HG03175 (cell line): ENCODE measurements at regions not wholly inside any gene's neighbourhood (a gene's known extent, or its start where the extent isn't known, plus 50 kb on each side); places are given as distances from the start of the nearest gene placed in this dataset.

Experiments
- ATAC-seq: cut with Tn5 transposase; IDR thresholded peaks from one replicate; pipeline ENCODE4 v1.9.1; 2021; ENCODE audit warnings: mild to moderate bottlenecking, moderate library complexity; ENCODE audit not compliant: unreplicated experiment

- ATAC-seq: no peak
These were observed 133.9 kb upstream of the PFN2 start for GRCh38 chr3:150104564-150104963.

DNA sequence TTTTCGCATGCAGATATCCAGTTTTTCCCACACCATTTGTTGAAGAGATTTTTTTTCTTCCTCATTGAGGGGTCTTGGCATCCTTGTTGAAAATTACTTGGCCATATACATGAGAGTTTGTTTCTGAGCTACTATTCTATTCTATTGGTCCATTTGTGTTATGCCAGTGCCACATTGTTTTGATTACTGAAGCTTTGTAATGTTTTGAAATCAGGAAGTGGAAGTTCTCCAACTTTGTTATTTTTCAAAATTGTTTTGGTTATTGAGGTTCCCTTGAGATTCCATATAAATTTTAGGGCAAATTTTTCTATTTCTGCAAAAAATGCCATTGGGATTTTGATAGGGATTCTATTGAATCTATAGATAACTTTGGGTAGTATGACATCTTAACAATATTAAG lies 130.3 kb upstream of the PFN2 start:
- ATAC-seq: no peak

- ATAC-seq: no peak
These were observed 127.9 kb upstream of the PFN2 start for GRCh38 chr3:150098621-150099020.

DNA sequence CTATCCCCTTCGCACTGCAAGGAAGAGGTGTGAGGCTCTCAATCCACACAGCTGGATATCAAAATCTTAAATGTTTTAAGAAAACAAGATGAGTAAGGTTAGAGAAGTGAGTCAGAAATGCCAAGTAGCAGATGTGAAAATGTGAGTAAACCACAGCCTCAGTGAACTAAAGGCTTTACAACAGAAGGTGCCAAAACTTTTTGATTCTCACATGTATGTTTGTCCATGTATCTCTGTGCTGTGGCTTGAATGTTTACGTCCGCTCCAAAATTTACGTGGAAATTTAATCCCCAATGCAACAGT lies 126.8 kb upstream of the PFN2 start:
- ATAC-seq: no peak

DNA sequence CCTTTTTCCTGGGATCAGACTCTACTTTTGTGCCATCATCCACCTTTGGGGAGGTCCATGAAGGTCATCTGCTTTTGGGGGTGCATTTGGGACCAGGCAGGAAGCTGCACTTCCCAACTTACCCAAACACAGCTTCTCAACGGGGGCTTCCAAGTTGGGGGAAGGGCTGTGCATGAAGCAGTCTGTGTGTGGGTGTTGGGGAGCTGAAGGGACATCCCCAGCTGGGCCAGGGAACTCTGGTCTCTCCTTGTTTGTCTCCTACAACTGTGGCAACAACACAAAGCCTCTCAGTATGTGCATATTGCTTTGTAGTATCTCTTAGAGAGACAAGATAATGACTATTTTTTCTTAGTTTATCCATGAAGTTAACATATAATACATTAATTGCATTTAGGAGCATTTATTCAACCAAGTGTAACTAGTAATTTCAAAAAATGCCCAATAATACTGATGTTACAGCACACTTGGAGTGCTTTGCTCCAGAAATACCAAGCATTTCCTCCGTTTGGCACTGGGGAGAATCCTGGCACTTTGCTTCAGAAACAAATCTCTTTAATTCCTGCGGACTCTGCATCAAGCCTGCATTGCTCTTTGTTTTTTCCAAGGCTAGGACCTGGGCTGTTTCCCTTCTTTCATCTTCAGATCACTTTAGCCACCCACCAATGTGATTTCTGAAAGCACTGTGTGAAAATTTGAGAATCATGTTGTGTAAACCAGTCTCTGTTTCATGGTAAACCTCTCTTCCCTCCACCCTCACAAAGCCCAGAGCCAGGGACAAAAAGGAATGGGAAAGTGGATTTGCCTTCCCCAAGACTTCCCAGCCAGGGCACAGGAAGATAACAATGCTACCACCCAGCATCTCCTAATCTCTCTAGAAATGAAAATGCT lies 126.2 kb upstream of the PFN2 start:
- no peak for ATAC-seq

- no peak for ATAC-seq
These were observed 123.6 kb upstream of the PFN2 start for GRCh38 chr3:150094150-150094933.

DNA sequence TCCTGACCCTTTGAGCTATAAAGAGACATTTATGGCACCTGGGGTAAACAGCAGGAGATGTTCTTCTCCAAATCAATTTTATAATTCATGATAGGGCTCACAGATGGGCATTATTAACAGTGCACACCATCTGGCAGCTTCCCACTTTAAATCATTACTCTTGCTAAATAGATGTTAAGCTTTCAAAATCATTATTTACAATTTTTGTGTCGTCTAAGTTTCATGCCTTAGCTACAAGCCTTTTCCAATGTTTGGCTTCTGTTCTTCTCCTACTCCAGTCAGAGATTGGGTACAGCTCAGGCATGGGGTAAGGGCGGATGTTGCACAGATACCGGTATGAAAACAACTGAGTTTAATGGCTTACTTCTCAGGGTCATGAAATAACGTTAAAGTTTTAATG lies 120.9 kb upstream of the PFN2 start:
- ATAC-seq: no peak

DNA sequence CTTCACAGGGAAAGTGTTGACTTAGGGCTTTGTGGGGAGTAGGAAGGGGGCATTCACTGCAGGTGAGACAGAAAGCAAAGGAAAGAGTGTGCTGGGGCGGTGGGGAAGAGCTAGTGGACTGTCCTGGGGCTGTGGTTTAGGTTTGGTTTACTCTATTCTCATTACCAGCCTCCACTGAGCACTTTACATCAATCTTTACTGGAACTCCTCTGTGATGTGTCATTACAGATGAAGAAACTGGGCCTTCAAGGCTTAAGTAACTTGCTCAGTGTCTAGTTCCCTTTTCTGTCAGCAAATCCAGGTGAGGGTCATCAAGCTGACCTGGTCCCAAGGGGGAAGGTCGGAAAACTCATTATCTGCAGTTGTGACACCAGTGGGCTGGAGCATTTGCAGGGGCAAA lies 120.2 kb upstream of the PFN2 start:
- ATAC-seq: no peak

DNA sequence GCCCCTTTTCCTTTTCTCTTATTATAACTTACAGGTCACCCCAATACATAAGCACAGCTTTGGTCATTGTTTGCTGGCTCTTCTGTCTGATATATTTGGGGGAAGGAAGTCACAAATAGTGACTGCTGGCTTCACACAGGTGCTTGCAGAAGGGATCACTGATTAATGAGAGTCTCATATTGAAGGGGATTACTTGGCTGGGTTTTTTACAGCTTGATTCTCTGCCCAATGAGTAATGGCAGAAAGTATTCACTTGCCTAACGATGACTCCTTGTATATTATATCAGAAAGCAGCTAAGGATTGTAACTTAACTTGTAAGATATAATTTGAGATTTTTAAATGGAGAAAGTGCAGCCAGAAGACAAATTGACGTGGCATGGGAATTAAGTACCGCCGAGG lies 119.3 kb upstream of the PFN2 start:
- no peak for ATAC-seq

DNA sequence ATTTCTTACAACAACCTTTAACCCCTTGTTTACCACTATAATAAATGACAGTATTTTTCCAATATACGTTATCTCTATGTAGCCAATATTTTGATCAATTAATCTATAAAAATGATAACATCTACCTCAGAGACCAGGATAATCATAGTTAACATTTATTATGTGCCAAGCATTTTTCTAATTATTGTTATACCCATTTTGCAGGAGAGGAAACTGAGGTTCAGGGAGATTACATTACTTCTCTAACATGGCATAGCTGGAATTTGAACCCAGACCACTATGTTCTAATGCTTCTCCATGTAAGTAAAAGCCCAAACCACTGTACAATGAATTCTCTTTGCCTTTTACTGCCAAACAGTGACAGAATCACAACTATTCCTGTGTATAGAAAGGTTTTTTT lies 113.4 kb upstream of the PFN2 start:
- ATAC-seq: no peak

GRCh38 chr3:150083655-150084042 lies 113.0 kb upstream of the PFN2 start:
- no peak for ATAC-seq

- no peak for ATAC-seq
These were observed 112.4 kb upstream of the PFN2 start for GRCh38 chr3:150082898-150083654.

DNA sequence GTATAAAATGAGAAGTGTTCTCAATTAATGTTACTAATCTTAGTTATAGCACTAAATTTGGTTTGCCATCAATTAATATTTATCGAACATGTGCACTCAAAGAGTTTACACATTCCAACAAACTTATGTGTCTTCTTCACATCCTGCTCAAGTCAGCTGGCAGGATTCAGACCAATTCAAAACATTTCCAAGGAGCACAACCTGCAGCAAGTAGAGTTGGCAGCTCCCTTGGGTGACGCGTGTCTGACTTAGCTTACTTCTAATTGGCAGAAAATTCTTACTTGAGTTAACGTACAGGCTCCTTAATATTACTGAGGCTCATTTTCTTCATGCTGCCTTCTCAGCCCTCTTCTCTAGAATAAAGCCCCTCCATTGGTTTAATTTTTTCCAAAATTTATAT lies 110.4 kb upstream of the PFN2 start:
- ATAC-seq: no peak

DNA sequence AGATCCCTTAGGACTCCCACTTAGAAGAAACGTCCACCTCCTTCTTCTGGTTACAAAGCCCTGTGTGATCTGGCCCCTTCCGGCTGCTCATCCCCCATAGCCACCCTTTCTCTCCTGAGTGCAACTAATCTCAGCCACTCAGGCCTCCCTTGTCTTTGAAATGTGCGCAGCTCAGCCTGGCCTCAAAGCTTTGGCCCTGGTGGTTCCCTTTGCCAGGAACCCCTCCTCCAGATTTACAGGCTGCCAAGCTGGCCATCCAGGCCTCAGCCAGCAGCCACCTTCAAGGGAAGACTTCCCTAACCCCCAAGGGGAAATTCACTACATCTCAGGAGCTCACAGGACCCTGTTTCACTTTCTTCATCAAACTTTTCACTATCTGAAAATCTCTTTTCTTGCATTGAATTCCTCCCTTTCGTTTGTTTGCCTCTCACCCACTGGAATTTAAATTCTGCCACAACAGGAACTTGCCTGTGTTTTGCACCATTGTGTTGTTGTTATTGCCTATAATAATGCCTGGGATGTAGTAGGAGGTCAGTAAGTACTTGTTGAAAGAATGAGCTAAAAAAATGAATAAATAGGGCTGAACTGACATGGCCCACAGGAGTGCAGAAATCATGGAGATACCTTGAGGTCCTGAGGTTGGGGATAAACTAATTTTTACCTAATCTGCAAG lies 109.5 kb upstream of the PFN2 start:
- no peak for ATAC-seq

DNA sequence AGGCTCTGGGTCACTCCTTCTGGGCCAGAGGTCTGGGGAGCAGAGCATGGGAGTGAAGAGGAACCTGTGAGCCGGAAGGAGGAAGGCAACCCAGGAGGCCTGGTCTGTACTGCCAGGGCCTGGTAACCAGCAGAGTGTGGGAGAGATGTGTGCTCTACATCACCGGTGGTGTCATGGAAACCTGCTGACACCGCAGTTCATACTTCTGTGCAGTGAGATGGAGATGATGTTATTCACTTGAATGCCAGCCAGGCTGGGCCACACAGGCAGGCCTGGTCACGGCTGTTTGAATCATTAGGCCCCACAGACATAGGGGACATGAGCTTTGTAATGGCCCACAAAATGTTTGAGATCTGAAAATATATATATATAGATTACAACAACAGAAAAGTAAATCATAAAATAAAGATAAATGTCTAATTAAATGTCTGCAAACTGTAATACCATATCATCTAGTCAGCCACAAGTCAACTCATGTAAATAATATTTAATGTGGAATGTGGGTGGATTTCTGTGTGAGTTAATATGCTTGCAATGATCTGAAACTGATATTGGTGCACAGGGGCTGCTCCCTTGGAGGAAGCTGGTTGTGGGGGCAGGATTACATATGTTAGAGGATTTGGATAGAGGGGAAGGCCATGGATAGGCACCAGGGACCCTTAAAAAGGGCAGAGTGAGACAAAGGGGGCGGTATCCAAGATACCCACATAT lies 108.5 kb upstream of the PFN2 start:
- no peak for ATAC-seq

DNA sequence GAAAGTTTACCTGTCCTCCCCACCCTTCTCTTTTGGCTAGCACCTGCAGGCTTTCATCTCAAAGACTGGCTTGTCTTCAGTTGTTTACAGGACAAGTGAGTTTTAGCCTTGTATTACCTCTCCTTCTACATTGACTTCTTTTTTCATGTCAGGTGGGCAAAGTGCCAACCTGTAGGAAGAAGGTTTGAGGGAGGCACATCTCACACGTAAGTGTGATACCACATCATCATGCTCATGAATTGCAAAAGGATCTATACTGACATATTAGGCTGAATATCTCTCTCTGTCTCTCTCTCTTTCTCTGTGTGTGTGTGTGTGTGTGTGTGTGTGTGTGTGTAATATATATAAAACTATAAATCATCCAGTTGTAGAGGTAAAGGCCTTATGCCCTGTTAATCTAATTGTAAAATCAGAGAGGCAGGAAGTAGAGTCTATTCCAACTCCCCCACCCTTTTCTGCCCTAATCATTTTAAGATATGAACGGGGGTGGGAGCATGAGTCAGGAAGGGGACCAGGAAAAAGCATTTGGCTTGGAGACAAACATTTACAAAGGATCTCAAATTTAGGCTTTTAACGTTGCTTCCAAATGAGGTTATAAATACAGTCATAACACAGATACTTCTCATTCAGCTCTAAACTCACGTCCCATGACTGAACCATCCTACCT lies 107.0 kb upstream of the PFN2 start:
- ATAC-seq: no peak

GRCh38 chr3:150077107-150077506 lies 106.4 kb upstream of the PFN2 start:
- no peak for ATAC-seq

DNA sequence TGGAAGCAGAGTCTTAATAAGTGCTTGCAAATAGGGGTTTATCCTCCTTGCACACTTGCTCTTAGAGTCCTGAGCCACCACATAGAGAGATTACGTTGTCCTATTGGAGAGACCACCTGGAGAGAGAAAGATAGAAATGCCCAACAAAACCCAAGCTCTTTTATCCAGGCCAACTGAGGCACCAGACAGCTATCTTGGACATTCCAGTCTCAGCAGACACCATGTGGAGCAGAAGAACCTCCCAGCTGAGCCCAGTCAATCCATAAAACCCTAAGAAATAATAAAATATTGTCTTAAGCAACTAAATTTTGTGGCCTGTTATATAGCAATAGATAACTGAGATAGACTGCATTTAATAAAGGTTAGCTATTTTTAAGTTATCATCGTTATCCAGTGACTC lies 105.7 kb upstream of the PFN2 start:
- no peak for ATAC-seq

DNA sequence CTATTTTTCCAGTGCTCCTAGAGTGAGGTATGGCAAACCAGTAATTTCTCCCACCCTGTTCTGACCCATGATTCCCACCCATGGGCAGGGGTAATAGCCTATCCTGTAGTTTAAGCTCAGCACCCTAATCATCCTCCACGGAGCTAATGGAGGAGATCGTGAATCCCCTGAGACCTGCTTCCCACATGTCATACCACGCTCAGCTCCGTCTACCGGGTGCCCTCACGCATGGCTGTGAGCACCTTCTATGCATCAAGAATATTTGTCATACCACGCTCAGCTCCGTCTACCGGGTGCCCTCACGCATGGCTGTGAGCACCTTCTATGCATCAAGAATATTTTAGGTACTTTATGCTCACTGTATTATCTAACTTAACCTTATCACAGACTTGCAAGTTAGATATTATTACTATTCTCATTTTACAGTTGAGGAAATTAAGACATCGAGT lies 104.7 kb upstream of the PFN2 start:
- ATAC-seq: no peak
